Activated CD4-positive, CD25-positive, alpha-beta regulatory T cell treated with anti-CD3 and anti-CD28 coated beads, Interleukin-2, amount 50 U/mL, for 72 hours (primary cell): ENCODE measurements at regions not wholly inside any gene's neighbourhood (a gene's known extent, or its start where the extent isn't known, plus 50 kb on each side); places are given as distances from the start of the nearest gene placed in this dataset.

ENCODE experiments used
- DNase-seq: peaks from one replicate; pipeline ENCODE4 v3.0.0; 2021

DNA sequence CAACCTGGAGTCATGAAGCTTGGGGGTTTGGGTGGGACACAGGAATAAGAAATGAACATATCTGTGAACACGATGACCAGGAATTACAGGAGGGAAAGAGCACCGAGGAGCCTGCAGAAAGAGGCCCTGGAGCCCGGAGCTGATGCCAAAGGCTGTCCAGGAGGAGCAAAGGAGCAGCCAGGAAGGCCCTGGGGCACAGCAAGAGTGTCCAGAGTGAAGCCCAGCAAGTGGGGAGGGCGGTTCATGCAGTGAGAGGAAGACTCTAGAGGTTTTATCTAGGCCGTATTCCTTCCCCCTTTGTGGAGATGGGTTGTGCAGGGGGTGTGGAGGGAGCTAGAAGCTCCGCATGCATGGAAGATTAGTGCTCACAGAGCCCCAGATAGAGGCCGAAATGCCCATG is 318.4 kb downstream of the GADD45G start:
- DNase-seq, result no peak

DNA sequence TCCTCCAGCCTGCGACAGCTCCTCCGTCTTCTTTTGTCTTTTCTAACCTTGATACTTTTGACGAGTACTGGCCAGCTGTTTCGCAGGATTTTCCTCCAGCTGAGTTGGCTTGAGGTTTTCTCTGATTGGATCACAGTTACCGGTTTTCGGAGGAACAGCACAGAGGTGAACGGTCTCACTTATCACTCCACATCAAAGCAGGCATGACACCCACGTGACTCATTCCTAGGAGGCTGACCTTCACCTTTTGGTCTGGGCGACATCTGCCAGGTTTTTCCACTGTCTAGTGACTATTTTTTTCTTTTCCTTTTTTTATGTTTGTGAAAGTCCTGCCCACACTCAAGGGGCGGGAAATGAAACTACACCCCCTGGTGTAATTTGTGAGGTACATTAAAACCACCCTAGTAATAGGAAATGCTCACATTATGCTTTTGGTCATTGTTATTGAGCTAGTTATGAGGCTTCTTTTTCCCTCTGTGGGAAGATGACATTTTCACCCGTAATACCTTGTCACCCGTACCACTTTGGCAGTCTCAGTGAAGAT is 319.2 kb downstream of the GADD45G start:
- DNase-seq, result no peak

DNA sequence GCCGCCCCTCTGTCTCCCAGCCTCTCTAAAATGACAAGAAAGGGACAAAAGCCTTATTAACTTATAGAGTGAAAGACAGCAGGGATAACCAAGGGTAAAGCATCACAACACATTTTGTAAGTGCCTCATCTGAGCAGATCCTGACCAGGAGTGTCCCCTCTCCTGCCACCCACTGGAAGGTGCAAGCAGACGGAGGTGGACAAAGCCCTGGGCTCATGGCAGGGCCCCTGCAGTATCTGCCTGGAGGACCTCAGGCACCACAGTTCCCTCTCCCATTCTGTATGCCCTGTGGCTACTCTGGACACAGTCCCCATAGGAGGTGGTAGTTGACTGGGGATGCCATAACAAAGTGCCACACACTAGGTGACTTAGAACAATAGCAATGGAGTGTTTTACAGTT is 319.8 kb downstream of the GADD45G start:
- no peak for DNase-seq

DNA sequence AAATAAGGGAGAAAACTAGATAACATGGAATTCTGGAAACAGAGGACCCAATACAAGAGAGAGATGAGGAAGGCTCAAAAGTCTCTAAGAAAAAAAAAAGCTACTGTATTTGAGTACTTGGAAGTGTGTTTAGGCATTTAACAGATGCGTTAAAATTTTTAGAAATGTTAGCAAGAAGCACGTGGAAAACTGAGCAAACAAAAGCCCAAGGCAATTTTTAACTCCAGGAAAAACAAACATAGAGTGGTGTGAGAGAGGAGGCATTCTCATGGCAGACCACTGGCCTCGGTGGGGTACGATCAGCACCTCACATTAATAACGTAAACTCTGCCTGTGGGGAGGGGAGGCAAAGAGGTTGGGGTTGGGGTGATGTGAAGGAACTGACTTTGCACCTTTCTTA is 321.4 kb downstream of the GADD45G start:
- no peak for DNase-seq

- DNase-seq, result no peak
Measured at GRCh38 chr9:89926691-89927220, 321.9 kb downstream of the GADD45G start.

GRCh38 chr9:89928106-89928505 is 323.3 kb downstream of the GADD45G start:
- DNase-seq, result no peak

DNA sequence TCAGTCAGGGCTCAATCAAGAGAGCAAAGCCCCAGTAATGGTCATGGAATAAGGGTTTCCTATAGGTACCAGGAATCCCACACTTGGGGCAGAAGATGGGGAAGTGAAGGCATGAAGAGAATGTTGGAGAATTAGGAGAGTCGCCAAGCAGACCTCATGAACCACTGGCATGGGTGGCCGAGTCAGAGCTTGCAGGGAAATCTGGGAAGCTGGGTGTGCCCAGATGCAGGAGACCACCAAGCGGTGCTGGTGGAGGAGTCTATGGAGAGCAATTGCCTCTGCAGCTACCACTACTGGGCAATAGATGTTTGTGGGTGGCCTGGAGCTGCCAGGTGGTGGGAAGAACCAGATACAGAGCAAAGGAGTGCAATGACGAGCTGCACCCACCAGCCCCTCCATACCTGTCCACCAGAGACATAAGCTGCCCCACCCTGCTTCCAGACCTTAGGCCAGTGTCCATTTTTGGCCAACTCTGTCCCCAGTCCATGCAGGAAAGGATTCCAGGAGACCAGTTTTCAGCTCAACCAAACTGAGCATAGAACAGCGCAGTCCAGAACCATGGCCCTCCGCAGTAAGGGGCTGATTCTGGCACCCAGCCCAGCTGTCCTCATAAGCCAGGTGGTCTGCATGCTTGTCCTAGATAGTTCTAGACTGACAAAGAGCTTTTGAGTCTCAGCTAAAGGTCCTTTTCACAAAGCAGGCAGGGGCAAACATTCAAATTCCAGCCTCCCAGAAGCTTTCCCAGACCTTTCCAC is 323.9 kb downstream of the GADD45G start:
- no peak for DNase-seq

GRCh38 chr9:89929315-89929672 is 324.5 kb downstream of the GADD45G start:
- no peak for DNase-seq

DNA sequence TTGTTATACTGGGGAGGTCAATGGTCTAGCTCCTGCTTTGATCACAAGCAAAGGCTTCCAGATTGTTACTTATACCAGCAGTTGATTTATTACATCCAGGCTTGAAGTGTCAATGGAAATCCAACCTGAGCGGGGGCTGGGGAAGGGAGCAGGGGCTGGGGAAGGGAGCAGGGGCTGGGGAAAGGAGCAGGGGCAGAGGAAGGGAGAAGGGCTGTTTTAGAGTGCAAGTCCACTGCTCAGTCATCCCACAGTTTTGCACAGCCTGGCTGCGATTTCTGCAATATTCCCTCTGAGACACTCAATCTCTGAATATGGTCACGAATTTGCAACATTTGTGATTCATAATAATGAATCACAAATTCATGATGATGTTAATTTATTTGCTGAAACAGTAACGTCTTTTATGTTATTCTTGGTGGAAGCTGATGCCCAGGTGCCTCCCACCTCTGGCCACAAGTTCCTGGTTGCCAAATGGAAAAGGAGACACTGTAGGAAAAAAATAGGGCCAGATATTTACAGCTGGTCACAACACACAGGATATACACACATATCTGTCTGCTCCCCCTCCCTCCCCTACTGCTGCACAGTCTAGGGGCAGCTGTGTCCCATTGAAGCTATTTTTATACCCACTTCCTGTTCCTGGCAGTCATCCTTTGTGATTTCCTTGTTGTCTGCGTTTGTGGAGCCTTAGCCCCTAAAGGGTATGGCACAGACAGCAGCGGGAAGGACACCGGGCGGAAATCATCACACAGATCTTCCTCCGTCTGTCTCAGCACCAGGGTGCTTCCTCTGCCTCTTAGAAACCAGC is 325.1 kb downstream of the GADD45G start:
- DNase-seq, result no peak

- DNase-seq, result no peak
Measured at GRCh38 chr9:89933578-89933977, 328.8 kb downstream of the GADD45G start.

- DNase-seq, result no peak
Measured at GRCh38 chr9:89935115-89935514, 330.3 kb downstream of the GADD45G start.

DNA sequence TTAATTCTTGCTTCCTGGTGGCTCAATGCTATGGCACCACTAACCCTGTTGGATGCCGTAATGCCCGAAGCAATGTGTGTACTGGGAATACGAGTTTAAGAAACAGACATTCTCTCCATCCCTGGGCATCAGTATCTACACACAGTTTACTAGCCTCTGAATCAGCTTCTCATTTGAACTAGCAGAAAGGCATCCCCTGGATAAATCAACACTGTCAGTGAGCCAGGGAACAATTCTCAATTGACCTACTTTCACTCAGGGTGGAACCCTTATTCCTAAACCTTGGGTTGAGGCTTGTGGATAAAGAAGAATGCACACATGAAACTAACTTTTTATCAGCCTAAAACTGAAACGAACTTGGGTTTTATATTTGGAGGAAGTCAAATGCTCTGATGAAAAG is 331.0 kb downstream of the GADD45G start:
- no peak for DNase-seq

DNA sequence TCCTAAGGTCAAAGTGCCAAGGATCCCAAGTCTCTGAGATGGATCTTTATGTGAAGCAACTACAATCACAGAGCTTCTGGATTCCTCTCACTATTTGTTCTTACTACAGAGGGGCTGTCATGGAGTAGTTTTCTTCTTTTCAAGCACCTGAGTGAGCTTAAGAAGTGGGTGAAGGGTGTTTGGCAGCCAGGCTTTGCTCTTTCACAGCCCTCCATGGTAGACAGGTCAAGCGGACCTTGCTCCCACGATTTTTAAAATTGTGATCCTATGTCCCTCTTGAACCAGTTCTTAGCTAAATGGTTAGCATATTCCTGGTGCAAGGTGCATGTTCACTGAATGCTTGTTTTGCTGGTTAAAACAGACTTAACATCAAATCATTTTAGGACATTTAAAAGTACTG is 332.2 kb downstream of the GADD45G start:
- DNase-seq, result no peak

DNA sequence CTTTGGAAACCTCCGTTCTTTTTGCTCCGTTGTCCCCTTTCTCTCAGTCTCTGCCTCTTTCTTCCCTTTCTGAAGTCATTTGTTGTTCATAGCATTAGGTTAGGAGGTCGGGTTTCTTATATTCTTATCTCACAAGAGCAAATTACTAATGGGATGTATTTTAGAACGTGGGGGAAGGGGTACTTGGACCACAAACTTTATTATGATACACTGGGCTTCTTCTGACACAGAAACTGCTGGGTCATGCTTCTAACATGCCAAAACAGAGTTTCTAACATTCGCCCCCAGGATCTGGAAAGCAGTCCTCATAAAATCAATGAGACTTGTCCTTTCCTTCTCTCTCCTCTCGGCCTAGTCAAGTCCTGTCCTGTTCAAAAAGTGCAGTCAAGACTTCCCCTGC is 334.4 kb downstream of the GADD45G start:
- no peak for DNase-seq

DNA sequence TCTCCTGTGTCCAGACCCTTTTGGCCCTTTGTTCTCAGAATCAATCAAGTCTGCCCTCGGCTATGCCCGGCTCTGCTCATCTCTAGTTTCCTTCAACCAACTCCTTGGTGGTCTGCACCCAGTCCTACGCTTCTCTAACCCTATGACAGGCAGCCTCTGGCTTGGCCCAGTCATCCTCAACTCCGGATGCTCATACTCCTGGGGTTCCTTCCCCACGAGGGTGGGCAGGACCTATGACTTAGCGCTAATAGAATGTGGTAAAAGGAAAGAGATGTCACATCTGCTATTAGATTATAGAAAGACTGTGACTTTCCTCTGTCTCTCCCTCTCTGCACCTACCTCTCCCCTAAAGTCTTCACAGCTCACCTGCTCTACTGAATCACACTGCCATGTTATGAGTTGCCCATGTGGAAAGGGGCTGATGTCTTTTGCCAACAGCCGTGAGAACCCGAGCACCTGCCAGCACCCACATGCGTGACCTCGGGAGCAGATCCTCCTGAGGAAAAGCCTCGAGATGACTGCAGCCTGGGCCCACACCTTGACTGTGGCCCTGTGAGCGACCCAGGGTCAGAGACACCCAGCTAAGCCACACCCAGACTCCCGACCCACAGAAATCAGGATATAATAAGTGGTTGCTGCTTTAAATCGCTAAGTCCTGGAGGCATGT is 334.9 kb downstream of the GADD45G start:
- DNase-seq, result no peak

DNA sequence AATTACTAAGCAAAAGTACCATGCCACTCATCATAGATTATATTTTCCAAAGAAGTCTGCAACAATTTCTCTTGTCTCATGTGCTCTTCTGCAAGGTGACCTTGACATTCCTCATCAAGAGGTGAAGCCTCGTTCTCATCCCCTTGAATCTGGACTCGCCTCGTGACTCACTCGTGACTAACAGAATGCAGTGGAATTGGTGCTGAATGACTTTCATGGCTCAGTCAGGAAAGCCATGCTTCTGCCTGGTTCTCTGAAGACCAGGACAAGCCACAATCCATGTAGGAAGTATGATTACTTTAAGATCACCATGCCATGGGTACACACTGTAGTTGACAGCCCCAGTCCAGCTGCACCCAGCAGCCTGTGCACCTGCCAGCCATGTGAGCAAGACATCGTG is 335.8 kb downstream of the GADD45G start:
- DNase-seq, result no peak

DNA sequence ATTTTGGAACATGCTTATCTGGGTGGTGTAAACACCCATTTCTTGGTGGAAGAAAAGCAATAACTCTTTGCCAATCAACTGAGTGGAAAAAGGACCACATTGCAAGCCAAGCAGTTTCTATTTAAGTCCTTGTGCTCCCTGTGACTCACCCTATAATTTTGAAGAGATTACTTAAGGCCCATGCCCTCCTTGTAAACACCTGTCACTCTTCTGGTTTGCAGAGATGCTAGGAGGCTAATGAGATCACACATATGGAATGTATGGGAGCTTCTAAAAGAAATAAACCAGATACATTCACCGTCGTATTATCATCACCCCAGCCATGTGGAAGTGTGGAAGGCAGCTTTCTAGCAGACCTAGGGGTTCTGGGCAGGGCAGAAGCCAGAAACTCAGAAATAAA is 337.1 kb downstream of the GADD45G start:
- no peak for DNase-seq

DNA sequence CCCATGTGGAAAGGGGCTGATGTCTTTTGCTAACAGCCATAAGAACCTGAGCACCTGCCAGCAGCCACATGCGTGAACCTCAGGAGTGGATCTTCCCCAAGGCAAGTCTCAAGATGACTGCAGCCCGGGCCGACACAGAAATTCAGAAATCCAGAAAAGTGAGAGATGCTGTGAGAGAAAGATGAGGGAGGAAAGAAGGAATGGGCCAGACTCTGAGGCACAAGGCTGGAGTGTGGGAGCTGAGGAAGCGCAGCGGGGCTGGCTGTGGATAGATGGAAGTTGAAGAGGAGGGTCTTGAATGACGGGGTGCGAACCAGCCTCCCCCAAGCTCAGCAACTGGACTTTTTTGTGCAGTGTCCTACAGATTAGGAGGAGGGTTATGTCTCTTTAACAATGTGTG is 337.8 kb downstream of the GADD45G start:
- no peak for DNase-seq

DNA sequence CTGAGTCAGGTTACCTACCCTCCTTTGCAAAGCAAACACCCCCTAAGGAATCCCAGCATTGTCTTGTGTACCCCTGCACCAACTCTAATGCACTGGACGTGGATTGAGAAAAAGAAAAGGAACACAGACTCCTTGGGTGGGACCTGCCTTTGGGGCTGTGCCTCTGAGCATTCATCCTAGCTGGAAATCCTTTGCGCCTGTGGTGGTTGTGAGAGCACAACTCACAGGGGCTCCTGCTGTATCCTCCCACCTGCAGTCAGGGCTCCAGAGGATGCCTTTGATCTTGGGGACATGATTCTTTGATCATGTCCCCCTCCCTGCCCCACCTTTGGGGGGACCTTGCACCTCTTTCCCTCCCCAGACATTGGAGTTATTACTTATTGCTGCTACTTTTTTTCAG is 338.5 kb downstream of the GADD45G start:
- DNase-seq, result no peak

DNA sequence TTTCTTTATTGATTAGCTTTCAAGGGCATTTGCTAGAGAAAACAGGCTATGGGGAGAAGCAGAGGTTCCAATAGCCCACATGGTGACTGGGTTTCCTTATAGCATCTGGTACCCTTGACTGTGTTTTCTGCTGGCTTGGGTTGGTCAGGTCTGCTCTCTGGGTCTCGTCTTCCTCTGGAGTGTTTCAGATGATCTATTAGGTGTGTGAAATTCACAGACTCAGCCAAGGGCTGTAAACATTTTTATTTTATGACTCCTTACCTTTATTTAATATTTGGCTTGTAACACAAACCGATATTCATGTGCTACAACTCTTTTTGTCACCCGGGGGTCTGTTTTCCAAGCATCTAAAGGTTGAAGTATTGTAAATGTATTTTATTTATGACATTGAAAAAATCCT is 338.9 kb downstream of the GADD45G start:
- DNase-seq, result no peak

DNA sequence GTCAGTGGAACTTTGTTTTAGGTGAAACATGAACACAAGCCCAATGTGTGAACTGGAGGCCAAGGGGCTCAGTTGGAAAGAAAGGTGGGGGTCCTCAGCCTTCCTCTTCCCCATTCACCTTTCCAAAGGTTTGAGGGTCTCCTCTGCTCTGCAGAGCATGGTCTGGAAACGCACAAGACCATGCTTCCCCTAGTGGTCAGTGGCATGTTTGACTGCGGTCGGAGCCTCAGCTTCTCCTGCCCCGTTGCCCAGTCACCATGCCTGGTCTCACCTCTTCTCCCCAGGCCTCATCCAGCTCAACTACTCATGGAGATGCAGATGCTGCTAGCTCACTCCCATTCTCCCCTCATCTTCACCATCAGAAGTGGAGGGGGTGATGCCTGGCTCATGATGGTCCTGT is 340.3 kb downstream of the GADD45G start:
- no peak for DNase-seq

GRCh38 chr9:89946741-89947140 is 341.9 kb downstream of the GADD45G start:
- DNase-seq, result no peak

DNA sequence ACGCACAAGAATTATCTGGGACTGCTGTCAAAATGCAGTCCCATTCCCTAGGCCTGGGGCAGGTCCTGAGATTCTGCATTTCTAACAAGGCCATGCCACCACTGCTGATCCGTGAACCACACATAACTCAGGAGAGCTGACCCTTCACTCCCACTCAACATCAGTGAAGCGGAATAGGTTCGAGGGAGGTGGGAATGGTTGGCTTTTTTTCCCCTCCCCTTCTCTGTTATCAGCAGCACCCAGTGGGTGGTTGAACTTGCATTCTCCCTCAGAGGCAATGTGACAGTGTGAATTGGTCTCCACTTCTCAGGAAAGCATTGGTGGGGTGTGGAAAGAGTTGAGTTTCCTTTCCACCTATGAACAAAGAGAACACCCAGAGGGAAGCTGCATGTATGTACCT is 344.3 kb downstream of the GADD45G start:
- no peak for DNase-seq

GRCh38 chr9:89951675-89952074 is 346.9 kb downstream of the GADD45G start:
- DNase-seq, result no peak
